ENCODE measurements at regions not wholly inside any gene's neighbourhood (a gene's known extent, or its start where the extent isn't known, plus 50 kb on each side); places are given as distances from the start of the nearest gene placed in this dataset.
"Not testable (repeated sequence)": the region's sequence is repeated elsewhere in the genome, so short reads cannot be mapped to it uniquely, and the experiment has no call there.

GRCh38 chr11:21653951-21654421, 538.9 kb upstream of the ANO5 start:
- H3K4me3 ChIP-seq: no peak overlapping the region
- H3K9me3 ChIP-seq: no peaks in the 10 kb centered on the region

GRCh38 chr11:21656065-21656464, 536.8 kb upstream of the ANO5 start:
- WGBS, 2 donors: 79 to 83% methylated on average over 4 of the region's 4 CpGs
- ATAC-seq (no peak), DNase-seq (no peak)
- H3K4me3 ChIP-seq: no peak overlapping the region
- H3K36me3 ChIP-seq: no peaks in the 10 kb centered on the region
- intact Hi-C loops (cut with DNase I): no loop called here
- H3K4me1 ChIP-seq: no peaks in the 10 kb centered on the region
- no peaks in the 10 kb centered on the region for H3K9me3 ChIP-seq
- H3K27ac ChIP-seq: no peak overlapping the region
- no peak for TF ChIP-seq CTCF (IDR thresholded peaks at IDR 0.05)
- H3K27me3 ChIP-seq: no peaks in the 10 kb centered on the region

More at GRCh38 chr11:21653951-21654421, 538.9 kb upstream of the ANO5 start:
- DNase-seq: no peak
- no peak for TF ChIP-seq CTCF (IDR thresholded peaks at IDR 0.05)
- no peaks in the 10 kb centered on the region for H3K4me1 ChIP-seq
- no peaks in the 10 kb centered on the region for H3K36me3 ChIP-seq
- ATAC-seq: no peak
- no peak overlapping the region for H3K27ac ChIP-seq
- no peaks in the 10 kb centered on the region for H3K27me3 ChIP-seq
- intact Hi-C loops (cut with DNase I): no loop called here
- WGBS, 2 donors: 43 to 61% methylated on average over 5 of the region's 5 CpGs

GRCh38 chr11:21658654-21659193, 534.2 kb upstream of the ANO5 start:
- Histone ChIP-seq H3K4me1 (no peaks in the 10 kb centered on the region), H3K27me3 (no peaks in the 10 kb centered on the region), H3K4me3 (no peak overlapping the region), H3K27ac (no peak overlapping the region), H3K9me3 (peaks cover 0 to 4% (median 0%) of the 10 kb centered on the region in 11 donors), H3K36me3 (no peaks in the 10 kb centered on the region)
- TF ChIP-seq CTCF (IDR thresholded peaks at IDR 0.05): no peak
- intact Hi-C loops (cut with DNase I): no loop called here
- no peak for DNase-seq
- ATAC-seq: no peak
- WGBS, 2 donors: 76 to 83% methylated on average over 4 of the region's 4 CpGs

GRCh38 chr11:21659377-21659776, 533.5 kb upstream of the ANO5 start:
- DNase-seq; H3K9me3 ChIP-seq; ATAC-seq; H3K27ac ChIP-seq; intact Hi-C loops (cut with DNase I); H3K4me1 ChIP-seq; H3K36me3 ChIP-seq; H3K4me3 ChIP-seq; H3K27me3 ChIP-seq: not testable (repeated sequence)
- 41 to 77% methylated on average over 1 to 2 of the region's 2 CpGs for WGBS, 2 donors

GRCh38 chr11:21659961-21660360, 532.9 kb upstream of the ANO5 start:
- Histone ChIP-seq H3K27me3 (no peaks in the 10 kb centered on the region), H3K4me1 (no peaks in the 10 kb centered on the region), H3K4me3 (no peak overlapping the region), H3K27ac (no peak overlapping the region), H3K9me3 (peaks cover 0 to 4% (median 0%) of the 10 kb centered on the region in 11 donors), H3K36me3 (no peaks in the 10 kb centered on the region)
- ATAC-seq (no peak), DNase-seq (no peak)
- intact Hi-C loops (cut with DNase I): no loop called here
- TF ChIP-seq CTCF (IDR thresholded peaks at IDR 0.05): no peak
